Panc1 (cell line): ENCODE measurements at regions not wholly inside any gene's neighbourhood (a gene's known extent, or its start where the extent isn't known, plus 50 kb on each side); places are given as distances from the start of the nearest gene placed in this dataset.

Source experiments
- POLR2AphosphoS5 ChIP-seq: IDR thresholded peaks from 2 replicates; pipeline ENCODE4 v1.6.1; 2012; ENCODE audit warnings: mild to moderate bottlenecking, low read depth, low read length, moderate library complexity
- SIN3A ChIP-seq: IDR thresholded peaks from 2 replicates; pipeline ENCODE4 v1.6.1; 2012; ENCODE audit warnings: low read depth, mild to moderate bottlenecking, low read length, moderate library complexity, borderline replicate concordance; ENCODE audit not compliant: insufficient read depth
- TF ChIP-seq, protein P1 (sequence below): fragments of 450-650 bp; IDR thresholded peaks from 2 replicates; pipeline ENCODE4 v1.5.1; 2017; ENCODE audit warnings: mild to moderate bottlenecking
- TF ChIP-seq, protein P2 (sequence below), 2 experiments: IDR thresholded peaks; 2 replicates each; pipeline ENCODE4 v1.6.1; 2011 to 2012; ENCODE audit warnings: low read depth in 2 of 2, control low read depth in 1 of 2, low read length in 1 of 2, mild to moderate bottlenecking in 1 of 2, moderate library complexity in 1 of 2; ENCODE audit not compliant: insufficient read depth in 1 of 2

DNA sequence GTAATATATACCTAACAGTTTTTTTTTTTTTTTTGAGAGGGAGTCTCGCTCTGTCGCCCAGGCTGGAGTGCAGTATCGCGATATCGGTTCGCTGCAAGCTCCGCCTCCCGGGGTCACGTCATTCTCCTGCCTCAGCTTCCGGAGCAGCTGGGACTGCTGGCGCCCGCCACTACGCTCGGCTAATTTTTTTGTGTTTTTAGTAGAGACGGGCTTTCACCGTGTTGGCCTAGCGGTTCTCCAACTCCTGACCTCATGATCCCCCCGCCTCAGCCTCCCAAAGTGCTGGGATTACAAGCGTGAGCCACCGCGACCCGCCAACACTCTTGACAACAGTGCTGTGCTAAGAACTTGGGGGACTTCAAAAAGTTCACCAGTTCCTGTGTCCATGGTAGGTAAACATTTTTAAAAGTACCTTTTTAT lies 63.5 kb downstream of the FOXG1 start:
- TF ChIP-seq POLR2AphosphoS5, result no peak
- TF ChIP-seq, protein P1, sequence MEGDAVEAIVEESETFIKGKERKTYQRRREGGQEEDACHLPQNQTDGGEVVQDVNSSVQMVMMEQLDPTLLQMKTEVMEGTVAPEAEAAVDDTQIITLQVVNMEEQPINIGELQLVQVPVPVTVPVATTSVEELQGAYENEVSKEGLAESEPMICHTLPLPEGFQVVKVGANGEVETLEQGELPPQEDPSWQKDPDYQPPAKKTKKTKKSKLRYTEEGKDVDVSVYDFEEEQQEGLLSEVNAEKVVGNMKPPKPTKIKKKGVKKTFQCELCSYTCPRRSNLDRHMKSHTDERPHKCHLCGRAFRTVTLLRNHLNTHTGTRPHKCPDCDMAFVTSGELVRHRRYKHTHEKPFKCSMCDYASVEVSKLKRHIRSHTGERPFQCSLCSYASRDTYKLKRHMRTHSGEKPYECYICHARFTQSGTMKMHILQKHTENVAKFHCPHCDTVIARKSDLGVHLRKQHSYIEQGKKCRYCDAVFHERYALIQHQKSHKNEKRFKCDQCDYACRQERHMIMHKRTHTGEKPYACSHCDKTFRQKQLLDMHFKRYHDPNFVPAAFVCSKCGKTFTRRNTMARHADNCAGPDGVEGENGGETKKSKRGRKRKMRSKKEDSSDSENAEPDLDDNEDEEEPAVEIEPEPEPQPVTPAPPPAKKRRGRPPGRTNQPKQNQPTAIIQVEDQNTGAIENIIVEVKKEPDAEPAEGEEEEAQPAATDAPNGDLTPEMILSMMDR, result no peak
- TF ChIP-seq, protein P2, sequence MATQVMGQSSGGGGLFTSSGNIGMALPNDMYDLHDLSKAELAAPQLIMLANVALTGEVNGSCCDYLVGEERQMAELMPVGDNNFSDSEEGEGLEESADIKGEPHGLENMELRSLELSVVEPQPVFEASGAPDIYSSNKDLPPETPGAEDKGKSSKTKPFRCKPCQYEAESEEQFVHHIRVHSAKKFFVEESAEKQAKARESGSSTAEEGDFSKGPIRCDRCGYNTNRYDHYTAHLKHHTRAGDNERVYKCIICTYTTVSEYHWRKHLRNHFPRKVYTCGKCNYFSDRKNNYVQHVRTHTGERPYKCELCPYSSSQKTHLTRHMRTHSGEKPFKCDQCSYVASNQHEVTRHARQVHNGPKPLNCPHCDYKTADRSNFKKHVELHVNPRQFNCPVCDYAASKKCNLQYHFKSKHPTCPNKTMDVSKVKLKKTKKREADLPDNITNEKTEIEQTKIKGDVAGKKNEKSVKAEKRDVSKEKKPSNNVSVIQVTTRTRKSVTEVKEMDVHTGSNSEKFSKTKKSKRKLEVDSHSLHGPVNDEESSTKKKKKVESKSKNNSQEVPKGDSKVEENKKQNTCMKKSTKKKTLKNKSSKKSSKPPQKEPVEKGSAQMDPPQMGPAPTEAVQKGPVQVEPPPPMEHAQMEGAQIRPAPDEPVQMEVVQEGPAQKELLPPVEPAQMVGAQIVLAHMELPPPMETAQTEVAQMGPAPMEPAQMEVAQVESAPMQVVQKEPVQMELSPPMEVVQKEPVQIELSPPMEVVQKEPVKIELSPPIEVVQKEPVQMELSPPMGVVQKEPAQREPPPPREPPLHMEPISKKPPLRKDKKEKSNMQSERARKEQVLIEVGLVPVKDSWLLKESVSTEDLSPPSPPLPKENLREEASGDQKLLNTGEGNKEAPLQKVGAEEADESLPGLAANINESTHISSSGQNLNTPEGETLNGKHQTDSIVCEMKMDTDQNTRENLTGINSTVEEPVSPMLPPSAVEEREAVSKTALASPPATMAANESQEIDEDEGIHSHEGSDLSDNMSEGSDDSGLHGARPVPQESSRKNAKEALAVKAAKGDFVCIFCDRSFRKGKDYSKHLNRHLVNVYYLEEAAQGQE (IDR thresholded peaks at IDR 0.05; ENCODE audit: insufficient read depth in 1 of 2, low read depth in 2 of 2, low read length in 1 of 2), result no peak
- TF ChIP-seq SIN3A, result no peak
